IgD-negative memory B cell (primary cell): ENCODE measurements at regions not wholly inside any gene's neighbourhood (a gene's known extent, or its start where the extent isn't known, plus 50 kb on each side); places are given as distances from the start of the nearest gene placed in this dataset.
"Not testable (repeated sequence)": the region's sequence is repeated elsewhere in the genome, so short reads cannot be mapped to it uniquely, and the experiment has no call there.

ENCODE experiments used
- H3K27ac Mint-ChIP-seq, 3 donors: one replicate each; pipeline ENCODE4 v1.8.0; 2020 to 2022; ENCODE audit warnings: mild to moderate bottlenecking in 3 of 3, mixed read lengths in 3 of 3, moderate library complexity in 1 of 3
- H3K27me3 Mint-ChIP-seq: one replicate; pipeline ENCODE4 v1.8.0; 2021; ENCODE audit warnings: mixed read lengths
- H3K36me3 Mint-ChIP-seq: one replicate; pipeline ENCODE4 v1.8.0; 2020; ENCODE audit warnings: mild to moderate bottlenecking, mixed read lengths
- H3K4me1 Mint-ChIP-seq, 3 donors: one replicate each; pipeline ENCODE4 v1.8.0; 2020 to 2022; ENCODE audit warnings: mixed read lengths in 3 of 3, mild to moderate bottlenecking in 1 of 3
- H3K4me3 Mint-ChIP-seq, 4 donors: one replicate each; pipeline ENCODE4 v1.8.0; 2020 to 2022; ENCODE audit warnings: mild to moderate bottlenecking in 4 of 4, mixed read lengths in 4 of 4, moderate library complexity in 3 of 4
- H3K9me3 Mint-ChIP-seq, 3 donors: one replicate each; pipeline ENCODE4 v1.8.0; 2020 to 2021; ENCODE audit warnings: mixed read lengths in 3 of 3, mild to moderate bottlenecking in 1 of 3

DNA sequence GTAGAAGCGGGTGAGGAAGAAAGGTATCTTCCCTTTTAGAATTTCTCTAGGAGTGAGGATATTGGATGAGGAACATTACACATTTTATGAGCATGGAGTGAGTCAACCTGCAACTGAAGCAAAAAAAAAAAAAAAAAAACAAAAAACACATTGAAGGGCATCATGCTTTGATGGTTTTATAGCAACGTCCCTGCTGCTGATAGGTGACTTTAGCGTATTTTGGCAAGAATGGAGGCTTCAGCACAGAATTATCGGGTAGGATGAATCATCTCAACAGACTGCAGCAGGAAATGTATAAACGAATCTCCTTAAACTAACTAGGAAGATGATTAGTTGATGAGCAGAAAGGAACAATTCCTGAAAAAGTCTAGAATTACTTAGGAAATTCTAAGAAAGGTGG lies 1359.6 kb upstream of the ATXN8OS start:
- H3K4me3 Mint-ChIP-seq = no peak overlapping the region
- no peak overlapping the region for H3K27ac Mint-ChIP-seq
- no peaks in the 10 kb centered on the region for H3K4me1 Mint-ChIP-seq
- H3K27me3 Mint-ChIP-seq = no peaks in the 10 kb centered on the region
- H3K9me3 Mint-ChIP-seq = no peaks in the 10 kb centered on the region
- H3K36me3 Mint-ChIP-seq = no peaks in the 10 kb centered on the region

DNA sequence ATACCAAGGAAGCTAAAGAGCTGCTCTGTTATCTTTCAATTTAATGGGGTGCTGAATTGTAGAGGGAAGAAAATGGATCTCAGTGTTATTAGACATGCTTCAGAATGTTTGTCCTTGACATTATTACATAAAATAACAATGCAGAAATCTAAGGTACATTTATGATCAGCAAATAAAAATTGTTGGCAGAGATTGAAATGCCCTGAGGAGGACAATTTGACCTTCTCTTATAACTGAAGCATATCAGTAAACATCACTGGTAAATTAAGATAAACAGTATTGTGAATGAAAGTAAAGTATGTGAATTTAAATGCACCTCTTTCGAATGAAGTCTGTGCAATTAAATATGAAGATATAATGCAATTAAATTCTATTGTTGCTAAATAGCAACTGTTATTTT lies 1362.1 kb upstream of the ATXN8OS start:
- H3K27me3 Mint-ChIP-seq = no peaks in the 10 kb centered on the region
- H3K4me3 Mint-ChIP-seq = no peak overlapping the region
- H3K4me1 Mint-ChIP-seq = no peaks in the 10 kb centered on the region
- H3K27ac Mint-ChIP-seq = no peak overlapping the region
- no peaks in the 10 kb centered on the region for H3K36me3 Mint-ChIP-seq
- H3K9me3 Mint-ChIP-seq = no peaks in the 10 kb centered on the region

DNA sequence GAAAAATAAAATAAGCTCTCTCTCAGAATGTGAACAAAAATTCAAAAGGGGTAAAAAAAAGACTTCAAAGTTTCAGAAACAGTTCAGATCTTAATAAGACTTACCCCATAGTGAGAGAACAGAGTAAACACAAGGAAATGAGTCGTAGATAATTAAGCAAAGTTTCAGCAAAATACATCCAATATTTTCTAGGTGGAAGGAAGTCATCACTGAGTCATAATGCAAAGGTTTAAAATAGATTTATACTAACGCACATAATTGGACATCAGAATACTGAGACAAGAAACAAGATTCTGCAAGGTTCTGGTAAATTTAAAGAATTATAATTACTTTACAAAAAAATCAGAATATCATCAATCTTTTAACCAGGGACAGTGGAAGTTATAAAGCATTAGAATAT lies 1370.7 kb upstream of the ATXN8OS start:
- H3K4me1 Mint-ChIP-seq = no peaks in the 10 kb centered on the region
- H3K27ac Mint-ChIP-seq = no peak overlapping the region
- no peaks in the 10 kb centered on the region for H3K36me3 Mint-ChIP-seq
- no peak overlapping the region for H3K4me3 Mint-ChIP-seq
- peaks cover 0 to 3% (median 2%) of the 10 kb centered on the region in 3 donors for H3K9me3 Mint-ChIP-seq
- no peaks in the 10 kb centered on the region for H3K27me3 Mint-ChIP-seq

DNA sequence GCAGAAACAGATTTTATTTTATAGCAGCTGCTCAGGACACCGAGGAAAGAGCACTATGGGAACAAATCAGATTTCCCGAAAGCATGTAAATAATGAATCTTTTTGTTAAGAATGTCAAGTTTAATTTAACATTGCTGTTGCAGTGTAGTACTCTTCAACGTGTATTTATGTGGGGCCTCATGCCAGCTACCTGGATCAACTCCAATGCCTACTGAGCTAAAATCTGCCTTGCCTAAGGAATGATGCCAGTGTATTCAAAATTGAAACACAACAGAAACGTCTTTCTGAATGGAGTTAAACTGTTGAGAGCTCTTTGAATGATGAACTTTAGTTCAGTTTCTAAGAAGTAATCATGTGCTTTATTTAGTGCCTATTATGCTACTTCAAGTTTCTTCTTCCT lies 1379.8 kb upstream of the ATXN8OS start:
- H3K4me1 Mint-ChIP-seq = no peaks in the 10 kb centered on the region
- no peaks in the 10 kb centered on the region for H3K27me3 Mint-ChIP-seq
- H3K27ac Mint-ChIP-seq = no peak overlapping the region
- no peak overlapping the region for H3K4me3 Mint-ChIP-seq
- H3K9me3 Mint-ChIP-seq = no peaks in the 10 kb centered on the region
- H3K36me3 Mint-ChIP-seq = no peaks in the 10 kb centered on the region

DNA sequence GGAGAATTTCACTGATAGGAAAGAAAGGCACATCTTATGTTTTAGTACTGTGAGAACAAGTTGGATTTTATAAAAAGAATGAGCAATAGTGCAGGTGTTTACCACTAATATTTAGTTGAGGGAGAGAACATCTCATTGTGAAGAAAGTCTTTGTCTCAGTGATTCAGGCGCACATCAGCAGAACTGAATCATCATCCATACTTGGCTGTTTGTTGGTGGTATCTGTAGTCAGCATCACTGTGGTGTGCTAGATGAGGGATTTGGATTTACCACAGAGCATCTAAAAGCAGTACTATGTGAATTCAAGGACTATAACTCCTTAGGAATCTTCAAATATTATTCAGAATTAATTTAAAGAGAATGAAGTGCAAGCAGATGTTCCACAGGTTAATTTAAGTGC lies 1380.5 kb upstream of the ATXN8OS start:
- Mint-ChIP-seq H3K9me3 (no peaks in the 10 kb centered on the region), H3K4me1 (no peaks in the 10 kb centered on the region)

DNA sequence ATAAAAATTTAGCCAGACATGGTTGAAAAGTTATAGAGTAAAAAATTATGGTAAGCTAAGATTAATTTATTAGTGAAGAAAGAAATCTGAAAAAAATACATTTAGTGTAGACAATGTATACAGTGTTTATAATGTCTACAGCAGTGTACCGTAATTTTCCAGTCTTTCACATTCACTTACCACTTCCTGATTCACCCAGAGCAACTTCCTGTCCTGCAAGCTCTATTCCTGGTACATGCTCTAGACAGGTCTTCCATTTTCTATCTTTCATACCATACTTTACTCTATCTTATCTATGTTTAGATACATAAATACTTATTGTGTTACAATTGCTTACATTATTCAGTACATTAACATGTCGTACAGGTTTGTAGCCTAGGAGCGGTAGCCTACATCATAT lies 1387.8 kb upstream of the ATXN8OS start:
- no peaks in the 10 kb centered on the region for H3K27me3 Mint-ChIP-seq
- no peak overlapping the region for H3K4me3 Mint-ChIP-seq
- H3K27ac Mint-ChIP-seq = no peak overlapping the region

More for the DNA sequence above, 1380.5 kb upstream of the ATXN8OS start:
- no peak overlapping the region for H3K4me3 Mint-ChIP-seq
- no peaks in the 10 kb centered on the region for H3K36me3 Mint-ChIP-seq
- H3K27me3 Mint-ChIP-seq = no peaks in the 10 kb centered on the region
- no peak overlapping the region for H3K27ac Mint-ChIP-seq

DNA sequence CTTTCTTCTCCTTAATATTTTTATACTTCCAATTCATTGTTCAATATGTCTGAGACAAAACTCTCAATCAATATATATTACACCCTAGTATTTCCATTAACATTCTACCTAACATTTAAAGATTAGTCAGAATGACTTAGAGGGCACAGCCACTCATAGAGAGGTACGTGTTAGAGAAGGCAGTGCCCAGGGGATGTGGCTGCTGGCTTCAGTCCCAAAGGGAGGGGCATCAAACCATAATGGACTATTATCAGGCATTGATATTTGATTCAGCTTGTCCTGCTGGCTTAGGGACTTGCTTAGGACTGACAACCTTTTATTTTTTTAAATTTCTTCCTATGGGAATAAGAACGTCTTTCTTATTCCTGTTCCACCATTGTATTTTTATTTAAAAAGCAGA lies 1392.0 kb upstream of the ATXN8OS start:
- Mint-ChIP-seq H3K36me3 (no peaks in the 10 kb centered on the region), H3K4me3 (no peak overlapping the region), H3K27me3 (no peaks in the 10 kb centered on the region), H3K4me1 (no peaks in the 10 kb centered on the region), H3K9me3 (peaks cover 0 to 2% (median 0%) of the 10 kb centered on the region in 3 donors), H3K27ac (no peak overlapping the region)

More for the DNA sequence above, 1387.8 kb upstream of the ATXN8OS start:
- peaks cover 0 to 2% (median 0%) of the 10 kb centered on the region in 3 donors for H3K9me3 Mint-ChIP-seq
- H3K4me1 Mint-ChIP-seq = no peaks in the 10 kb centered on the region
- H3K36me3 Mint-ChIP-seq = no peaks in the 10 kb centered on the region

DNA sequence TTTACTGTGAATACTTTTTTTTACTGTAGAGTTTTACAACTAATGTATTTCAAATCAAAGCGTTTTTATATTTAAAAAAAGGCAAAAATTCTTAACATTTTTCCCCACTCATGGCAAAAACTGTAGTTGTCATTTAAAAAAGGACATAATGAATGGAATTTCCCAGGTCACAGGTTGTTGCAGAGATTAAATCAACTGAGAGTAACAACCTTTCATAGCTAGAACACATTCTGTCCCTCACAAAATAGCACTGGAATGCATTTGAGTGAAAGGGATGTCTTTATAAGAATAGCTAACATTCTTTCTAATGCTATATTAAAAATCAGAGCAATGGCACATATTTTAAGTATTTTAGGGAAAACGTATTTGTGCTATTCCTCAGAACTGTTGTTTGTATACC lies 1393.3 kb upstream of the ATXN8OS start:
- peaks cover 0 to 2% (median 0%) of the 10 kb centered on the region in 3 donors for H3K9me3 Mint-ChIP-seq
- H3K27me3 Mint-ChIP-seq = no peaks in the 10 kb centered on the region
- no peaks in the 10 kb centered on the region for H3K36me3 Mint-ChIP-seq
- H3K4me1 Mint-ChIP-seq = no peaks in the 10 kb centered on the region
- no peak overlapping the region for H3K27ac Mint-ChIP-seq
- H3K4me3 Mint-ChIP-seq = no peak overlapping the region

DNA sequence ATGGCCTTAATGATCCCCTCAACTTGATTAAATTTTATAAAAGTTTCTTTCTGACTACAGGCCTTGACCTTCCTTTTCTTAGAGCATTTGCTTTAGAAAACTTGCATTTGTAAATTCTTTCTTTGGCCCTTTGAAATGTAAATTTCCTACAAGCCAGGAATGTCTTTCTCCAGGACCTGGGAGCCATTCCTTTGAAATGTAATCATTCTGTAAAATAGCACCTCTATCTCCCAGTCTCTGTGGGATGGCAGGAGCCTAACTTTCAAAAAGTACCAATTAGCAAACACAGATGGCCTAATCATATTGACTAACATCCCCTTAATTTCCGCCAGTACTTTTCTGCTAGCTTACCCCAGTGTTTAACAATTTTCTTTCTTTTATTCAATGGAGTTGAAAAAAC lies 1394.2 kb upstream of the ATXN8OS start:
- no peak overlapping the region for H3K4me3 Mint-ChIP-seq
- H3K27ac Mint-ChIP-seq = no peak overlapping the region
- no peaks in the 10 kb centered on the region for H3K9me3 Mint-ChIP-seq
- no peaks in the 10 kb centered on the region for H3K36me3 Mint-ChIP-seq
- no peaks in the 10 kb centered on the region for H3K4me1 Mint-ChIP-seq
- no peaks in the 10 kb centered on the region for H3K27me3 Mint-ChIP-seq

DNA sequence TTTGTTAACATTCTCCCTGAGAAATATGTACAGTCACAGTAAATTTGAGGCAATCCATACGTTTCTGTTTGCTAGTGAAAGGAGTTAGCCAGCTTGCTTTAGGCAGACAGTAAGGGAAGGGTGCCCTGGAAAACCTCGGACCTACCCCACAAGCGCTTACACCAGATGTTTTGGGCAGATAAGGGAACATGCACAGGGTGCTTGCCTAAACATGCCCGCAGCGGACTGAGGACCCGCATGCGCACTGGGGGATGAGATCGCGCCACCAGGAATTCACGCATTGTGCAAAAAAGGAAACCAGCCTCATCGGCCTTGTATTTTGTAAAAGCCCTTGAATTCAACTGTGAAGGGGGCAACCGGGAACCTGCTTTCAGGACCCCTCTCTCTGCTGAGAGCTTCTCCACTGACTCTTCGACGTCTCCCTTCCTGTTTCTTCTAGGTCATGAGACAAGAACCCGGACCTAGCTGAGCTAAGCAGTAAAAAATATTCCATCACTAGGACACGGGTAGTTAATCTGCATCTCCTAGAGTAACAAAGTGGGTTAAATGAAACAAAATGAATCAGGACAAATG lies 1399.2 kb upstream of the ATXN8OS start:
- H3K36me3 Mint-ChIP-seq = no peaks in the 10 kb centered on the region
- H3K27ac Mint-ChIP-seq = peak overlapping the region in 1 of 3 donors; percentile 40

DNA sequence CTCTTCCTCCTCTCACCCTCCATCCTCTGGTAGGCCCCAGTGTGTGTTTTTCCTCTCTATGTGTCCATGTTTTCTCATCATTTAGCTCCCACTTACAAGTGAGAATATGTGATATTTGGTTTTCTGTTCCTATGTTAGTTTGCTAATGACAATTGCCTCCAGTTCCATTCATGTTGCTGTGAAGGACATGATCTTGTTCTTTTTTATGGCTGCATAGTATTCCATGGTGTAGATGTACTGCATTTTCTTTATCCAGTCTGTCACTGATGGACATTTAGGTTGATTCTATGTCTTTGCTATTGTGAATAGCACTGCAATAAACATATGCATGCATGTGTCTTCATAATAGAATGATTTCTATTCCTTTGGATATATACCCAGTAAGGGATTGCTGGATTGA lies 1401.6 kb upstream of the ATXN8OS start:
- not testable (repeated sequence) for H3K27ac Mint-ChIP-seq, H3K36me3 Mint-ChIP-seq, H3K4me1 Mint-ChIP-seq, H3K27me3 Mint-ChIP-seq, H3K4me3 Mint-ChIP-seq
- peaks cover 2 to 14% (median 3%) of the 10 kb centered on the region in 3 donors for H3K9me3 Mint-ChIP-seq

More for the DNA sequence above, 1399.2 kb upstream of the ATXN8OS start:
- no peaks in the 10 kb centered on the region for H3K4me1 Mint-ChIP-seq
- no peaks in the 10 kb centered on the region for H3K27me3 Mint-ChIP-seq
- peaks cover 0 to 11% (median 3%) of the 10 kb centered on the region in 3 donors for H3K9me3 Mint-ChIP-seq
- H3K4me3 Mint-ChIP-seq = no peak overlapping the region

DNA sequence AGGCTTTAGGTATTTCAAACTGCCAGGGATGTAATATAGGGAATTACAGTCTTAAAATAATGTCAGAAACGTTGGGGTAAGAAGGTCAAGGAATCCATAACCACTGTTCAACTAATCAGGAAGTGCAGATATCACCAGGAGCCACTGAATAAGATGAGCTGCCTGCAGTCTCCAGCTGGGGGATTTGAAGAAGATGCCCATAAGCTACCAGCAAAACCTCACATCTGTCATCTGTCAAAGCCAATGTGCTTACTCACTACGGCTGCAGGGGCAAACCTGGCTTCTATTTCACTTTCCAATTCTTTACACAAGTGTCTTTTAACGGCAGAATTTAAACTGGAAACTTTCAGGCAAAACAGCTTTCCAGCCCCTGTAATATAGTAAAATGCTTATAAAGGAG lies 1410.1 kb upstream of the ATXN8OS start:
- Mint-ChIP-seq H3K27ac (no peak overlapping the region), H3K4me1 (no peaks in the 10 kb centered on the region), H3K27me3 (no peaks in the 10 kb centered on the region), H3K36me3 (no peaks in the 10 kb centered on the region), H3K9me3 (peaks cover 0 to 1% (median 1%) of the 10 kb centered on the region in 3 donors), H3K4me3 (no peak overlapping the region)

DNA sequence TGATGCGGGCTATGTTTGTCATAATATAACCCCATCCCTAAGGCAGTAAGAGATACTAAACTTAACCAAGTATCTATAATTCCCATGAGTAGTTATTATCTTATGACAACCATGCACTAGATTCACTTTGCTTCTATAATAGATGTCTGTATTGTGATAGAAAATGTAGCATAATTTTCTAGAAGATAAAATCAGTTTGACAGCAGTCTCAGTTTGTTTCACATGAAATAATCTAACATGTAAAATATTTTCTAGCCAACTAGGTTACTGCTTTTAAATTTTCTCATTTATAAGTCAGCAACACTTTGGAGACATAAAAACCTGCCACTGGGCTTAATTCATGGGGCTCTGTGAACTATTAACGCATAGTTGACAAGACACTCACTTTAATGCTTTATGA lies 1410.7 kb upstream of the ATXN8OS start:
- H3K4me1 Mint-ChIP-seq = no peaks in the 10 kb centered on the region
- no peaks in the 10 kb centered on the region for H3K27me3 Mint-ChIP-seq
- H3K4me3 Mint-ChIP-seq = no peak overlapping the region
- no peak overlapping the region for H3K27ac Mint-ChIP-seq
- H3K36me3 Mint-ChIP-seq = no peaks in the 10 kb centered on the region
- H3K9me3 Mint-ChIP-seq = no peaks in the 10 kb centered on the region

DNA sequence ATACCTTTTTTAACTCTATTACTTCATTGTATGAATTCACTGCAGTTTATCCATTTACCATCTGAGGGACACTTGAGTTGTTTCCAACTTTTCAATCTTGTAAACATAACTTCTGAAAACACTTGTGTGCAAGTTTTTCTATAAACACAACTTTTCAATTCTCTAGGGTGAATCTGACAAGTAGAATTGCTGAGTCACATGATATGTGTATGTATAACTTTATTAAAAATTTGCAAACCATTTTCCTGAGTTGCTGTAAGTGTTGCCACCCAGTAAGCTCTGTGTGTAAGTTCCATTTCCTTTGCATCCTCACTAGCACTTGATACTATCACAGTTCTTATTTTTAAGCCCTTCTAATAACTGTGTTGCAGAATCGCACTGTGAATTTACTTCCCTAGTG lies 1415.6 kb upstream of the ATXN8OS start:
- no peaks in the 10 kb centered on the region for H3K4me1 Mint-ChIP-seq
- H3K36me3 Mint-ChIP-seq = no peaks in the 10 kb centered on the region
- no peak overlapping the region for H3K4me3 Mint-ChIP-seq
- H3K27me3 Mint-ChIP-seq = no peaks in the 10 kb centered on the region
- no peaks in the 10 kb centered on the region for H3K9me3 Mint-ChIP-seq
- no peak overlapping the region for H3K27ac Mint-ChIP-seq

DNA sequence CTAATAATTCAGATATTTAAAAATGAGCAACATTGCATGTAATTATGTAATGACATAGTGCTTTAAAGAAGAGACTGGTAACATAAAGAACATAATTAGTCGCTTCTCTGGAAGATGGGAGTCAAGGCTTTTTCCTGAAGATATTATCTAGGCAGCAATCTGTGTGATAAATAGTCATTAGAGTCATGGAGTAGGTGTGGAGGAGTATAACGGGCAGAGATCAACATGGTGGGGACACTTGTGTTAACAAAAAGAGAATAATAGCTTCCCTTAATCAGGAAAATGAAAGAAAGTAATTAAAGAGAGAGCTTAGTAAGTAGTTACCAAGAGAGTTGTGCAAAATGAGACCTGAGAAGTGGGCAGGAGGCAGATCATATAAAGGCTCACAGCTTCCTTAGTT lies 1417.1 kb upstream of the ATXN8OS start:
- peaks cover 0 to under 1% (median 0%) of the 10 kb centered on the region in 3 donors for H3K4me1 Mint-ChIP-seq
- no peaks in the 10 kb centered on the region for H3K36me3 Mint-ChIP-seq
- H3K4me3 Mint-ChIP-seq = no peak overlapping the region
- H3K27me3 Mint-ChIP-seq = no peaks in the 10 kb centered on the region
- H3K27ac Mint-ChIP-seq = no peak overlapping the region
- H3K9me3 Mint-ChIP-seq = no peaks in the 10 kb centered on the region

DNA sequence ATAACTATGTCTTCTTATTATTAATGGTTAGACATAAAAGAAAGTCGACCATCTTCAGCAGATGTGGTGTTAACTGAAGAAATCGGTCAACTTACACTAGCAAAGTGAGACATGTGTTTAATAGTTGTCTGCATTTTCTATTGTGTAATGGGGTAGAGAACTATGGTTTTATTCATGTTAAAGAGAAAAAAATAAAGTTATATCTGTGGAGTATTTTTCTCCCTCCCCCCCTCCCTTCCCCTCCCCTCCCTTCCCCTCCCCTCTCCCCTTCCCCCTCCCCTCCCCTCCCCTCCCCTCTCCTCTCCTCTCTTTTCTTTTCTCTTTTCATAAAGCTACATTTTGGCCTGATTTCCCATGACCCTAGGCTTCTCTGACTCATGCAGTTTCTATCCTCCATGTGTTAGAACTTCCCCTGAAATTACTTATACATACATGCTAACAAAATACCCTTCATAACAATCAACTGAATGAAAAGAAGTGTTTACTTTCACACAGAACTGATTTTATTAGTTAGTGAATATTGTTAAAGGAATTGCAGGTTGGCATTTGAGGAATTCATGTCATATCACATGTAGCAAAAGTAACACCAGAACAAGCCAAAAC lies 1431.0 kb upstream of the ATXN8OS start:
- Mint-ChIP-seq H3K27me3 (no peaks in the 10 kb centered on the region), H3K4me1 (no peaks in the 10 kb centered on the region), H3K27ac (no peak overlapping the region), H3K4me3 (no peak overlapping the region), H3K36me3 (peaks cover 2% of the 10 kb centered on the region), H3K9me3 (no peaks in the 10 kb centered on the region)
